HL-60 (cell line): ENCODE measurements at regions not wholly inside any gene's neighbourhood (a gene's known extent, or its start where the extent isn't known, plus 50 kb on each side); places are given as distances from the start of the nearest gene placed in this dataset.

Source experiments
- CTCF ChIP-seq: IDR thresholded peaks from one replicate; pipeline ENCODE4 v1.5.1; 2011; ENCODE audit warnings: low read length, control low read depth, inconsistent platforms; ENCODE audit not compliant: insufficient read depth
- POLR2AphosphoS5 ChIP-seq: IDR thresholded peaks from 2 replicates; pipeline ENCODE4 v1.6.1; 2012; ENCODE audit warnings: low read depth

GRCh38 chr14:26913786-26914185 is 316.0 kb upstream of the NOVA1 start:
- TF ChIP-seq CTCF: no peak
- TF ChIP-seq POLR2AphosphoS5: no peak
